OCI-LY7 (cell line): ENCODE measurements at regions not wholly inside any gene's neighbourhood (a gene's known extent, or its start where the extent isn't known, plus 50 kb on each side); places are given as distances from the start of the nearest gene placed in this dataset.

Experiments
- CTCF ChIP-seq: fragments of 200-600 bp; sonication (generic); conservative IDR thresholded peaks from 2 replicates; pipeline ENCODE4 v1.5.1; 2014; ENCODE audit warnings: mild to moderate bottlenecking, antibody characterized with exemption, low read length, moderate library complexity, mixed read lengths
- EZH2phosphoT487 ChIP-seq: fragments of 200-600 bp; sonication (generic); IDR thresholded peaks from 2 replicates; pipeline ENCODE4 v1.6.1; 2018; ENCODE audit warnings: low read depth, borderline replicate concordance, mild to moderate bottlenecking, mixed run types, antibody characterized with exemption, low read length, moderate library complexity, mixed read lengths

- no peak for TF ChIP-seq CTCF
- no peak for TF ChIP-seq EZH2phosphoT487
Measured at GRCh38 chr6:91279740-91280493, 693.0 kb upstream of the MAP3K7 start.
